ENCODE measurements at regions not wholly inside any gene's neighbourhood (a gene's known extent, or its start where the extent isn't known, plus 50 kb on each side); places are given as distances from the start of the nearest gene placed in this dataset.
A peak's percentile ranks its signal among the peaks of the same experiment; 100 is the strongest.

DNA sequence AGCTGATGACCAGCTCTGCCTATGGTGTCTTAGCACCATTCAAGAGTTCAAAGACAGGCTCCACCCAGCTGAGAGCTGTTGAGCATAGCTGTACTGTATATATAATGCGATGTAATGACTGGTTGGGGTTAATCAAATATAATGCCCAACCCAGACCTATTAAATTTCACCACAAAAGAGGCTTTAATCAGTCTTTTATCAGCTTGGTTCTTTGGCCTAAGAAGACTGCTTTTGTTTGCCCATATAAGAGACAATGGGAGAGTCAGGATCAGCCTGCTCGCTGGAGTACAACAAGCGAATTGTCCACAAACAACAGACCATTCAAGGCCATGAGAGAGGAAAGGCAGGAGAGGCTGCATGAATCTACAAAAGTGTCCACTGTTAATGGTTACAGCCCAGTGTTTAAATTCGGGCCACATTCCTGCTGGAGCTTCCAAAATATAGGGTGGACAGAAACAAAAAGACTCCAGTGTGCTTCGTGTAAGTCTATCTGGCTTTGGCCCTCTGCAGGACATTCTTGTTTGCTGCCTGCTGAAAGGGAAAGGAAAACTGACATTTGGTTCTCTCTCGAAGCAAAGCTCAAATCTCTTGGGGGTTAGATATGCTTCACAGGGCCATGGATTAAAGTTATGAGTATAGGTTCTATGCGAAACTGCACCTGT lies 109.2 kb upstream of the FOXN2 start (continued):
- TF ChIP-seq, protein P1, sequence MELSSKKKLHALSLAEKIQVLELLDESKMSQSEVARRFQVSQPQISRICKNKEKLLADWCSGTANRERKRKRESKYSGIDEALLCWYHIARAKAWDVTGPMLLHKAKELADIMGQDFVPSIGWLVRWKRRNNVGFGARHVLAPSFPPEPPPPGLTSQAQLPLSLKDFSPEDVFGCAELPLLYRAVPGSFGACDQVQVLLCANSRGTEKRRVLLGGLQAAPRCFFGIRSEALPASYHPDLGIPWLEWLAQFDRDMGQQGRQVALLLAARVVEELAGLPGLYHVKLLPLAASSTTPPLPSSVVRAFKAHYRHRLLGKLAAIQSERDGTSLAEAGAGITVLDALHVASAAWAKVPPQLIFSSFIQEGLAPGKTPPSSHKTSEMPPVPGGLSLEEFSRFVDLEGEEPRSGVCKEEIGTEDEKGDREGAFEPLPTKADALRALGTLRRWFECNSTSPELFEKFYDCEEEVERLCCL (CRISPR knock-in tag; IDR thresholded peaks at IDR 0.05; ENCODE audit: borderline replicate concordance): no peak
- TF ChIP-seq HES4 (CRISPR knock-in tag; IDR thresholded peaks at IDR 0.05; ENCODE audit: borderline replicate concordance) (no peak), ZNF768 (CRISPR knock-in tag; IDR thresholded peaks at IDR 0.05) (no peak), ZNF792 (CRISPR knock-in tag; IDR thresholded peaks at IDR 0.05) (peak; percentile 77), FOXP1 (IDR thresholded peaks at IDR 0.05) (peak; percentile 66; the same call in 1 of the 2 replicates), FOXP1 (CRISPR knock-in tag; IDR thresholded peaks at IDR 0.05) (peak; percentile 66; the same call in 1 of the 2 replicates), THYN1 (CRISPR knock-in tag; IDR thresholded peaks at IDR 0.05; ENCODE audit: borderline replicate concordance, low read depth) (no peak), RAD51 (IDR thresholded peaks at IDR 0.05; ENCODE audit: borderline replicate concordance) (no peak), CEBPG (CRISPR knock-in tag; IDR thresholded peaks at IDR 0.05) (peak; percentile 51), ZSCAN20 (CRISPR knock-in tag; IDR thresholded peaks at IDR 0.05; ENCODE audit: borderline replicate concordance) (no peak), ZFY (CRISPR knock-in tag; IDR thresholded peaks at IDR 0.05) (0 out of 2 replicates have a peak, but pooled peaks have one; percentile 43), SALL1 (CRISPR knock-in tag; IDR thresholded peaks at IDR 0.05) (peak; percentile 68), ZNF530 (CRISPR knock-in tag; IDR thresholded peaks at IDR 0.05; ENCODE audit: low read depth) (no peak), ZZZ3 (CRISPR knock-in tag; IDR thresholded peaks at IDR 0.05; ENCODE audit: borderline replicate concordance) (no peak), ZNF263 (CRISPR knock-in tag; IDR thresholded peaks at IDR 0.05) (no peak), ZNF543 (CRISPR knock-in tag; IDR thresholded peaks at IDR 0.05) (0 out of 2 replicates have a peak, but pooled peaks have one; percentile 52), SYNCRIP (IDR thresholded peaks at IDR 0.05; ENCODE audit: insufficient read depth, low read depth, low read length) (no peak)
- TF ChIP-seq, protein P2, sequence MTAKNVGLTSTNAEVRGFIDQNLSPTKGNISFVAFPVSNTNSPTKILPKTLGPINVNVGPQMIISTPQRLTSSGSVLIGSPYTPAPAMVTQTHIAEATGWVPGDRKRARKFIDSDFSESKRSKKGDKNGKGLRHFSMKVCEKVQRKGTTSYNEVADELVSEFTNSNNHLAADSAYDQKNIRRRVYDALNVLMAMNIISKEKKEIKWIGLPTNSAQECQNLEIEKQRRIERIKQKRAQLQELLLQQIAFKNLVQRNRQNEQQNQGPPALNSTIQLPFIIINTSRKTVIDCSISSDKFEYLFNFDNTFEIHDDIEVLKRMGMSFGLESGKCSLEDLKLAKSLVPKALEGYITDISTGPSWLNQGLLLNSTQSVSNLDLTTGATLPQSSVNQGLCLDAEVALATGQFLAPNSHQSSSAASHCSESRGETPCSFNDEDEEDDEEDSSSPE (CRISPR knock-in tag; IDR thresholded peaks at IDR 0.05): no peak
- TF ChIP-seq, protein P3, sequence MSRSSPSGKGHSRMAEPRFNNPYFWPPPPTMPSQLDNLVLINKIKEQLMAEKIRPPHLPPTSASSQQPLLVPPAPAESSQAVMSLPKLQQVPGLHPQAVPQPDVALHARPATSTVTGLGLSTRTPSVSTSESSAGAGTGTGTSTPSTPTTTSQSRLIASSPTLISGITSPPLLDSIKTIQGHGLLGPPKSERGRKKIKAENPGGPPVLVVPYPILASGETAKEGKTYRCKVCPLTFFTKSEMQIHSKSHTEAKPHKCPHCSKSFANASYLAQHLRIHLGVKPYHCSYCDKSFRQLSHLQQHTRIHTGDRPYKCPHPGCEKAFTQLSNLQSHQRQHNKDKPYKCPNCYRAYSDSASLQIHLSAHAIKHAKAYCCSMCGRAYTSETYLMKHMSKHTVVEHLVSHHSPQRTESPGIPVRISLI (CRISPR knock-in tag; IDR thresholded peaks at IDR 0.05; ENCODE audit: borderline replicate concordance): no peak; the same call in 1 of the 2 replicates
- TF ChIP-seq, protein P4, sequence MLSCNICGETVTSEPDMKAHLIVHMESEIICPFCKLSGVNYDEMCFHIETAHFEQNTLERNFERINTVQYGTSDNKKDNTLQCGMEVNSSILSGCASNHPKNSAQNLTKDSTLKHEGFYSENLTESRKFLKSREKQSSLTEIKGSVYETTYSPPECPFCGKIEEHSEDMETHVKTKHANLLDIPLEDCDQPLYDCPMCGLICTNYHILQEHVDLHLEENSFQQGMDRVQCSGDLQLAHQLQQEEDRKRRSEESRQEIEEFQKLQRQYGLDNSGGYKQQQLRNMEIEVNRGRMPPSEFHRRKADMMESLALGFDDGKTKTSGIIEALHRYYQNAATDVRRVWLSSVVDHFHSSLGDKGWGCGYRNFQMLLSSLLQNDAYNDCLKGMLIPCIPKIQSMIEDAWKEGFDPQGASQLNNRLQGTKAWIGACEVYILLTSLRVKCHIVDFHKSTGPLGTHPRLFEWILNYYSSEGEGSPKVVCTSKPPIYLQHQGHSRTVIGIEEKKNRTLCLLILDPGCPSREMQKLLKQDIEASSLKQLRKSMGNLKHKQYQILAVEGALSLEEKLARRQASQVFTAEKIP (CRISPR knock-in tag; IDR thresholded peaks at IDR 0.05; ENCODE audit: borderline replicate concordance): no peak
- TF ChIP-seq, protein P5, sequence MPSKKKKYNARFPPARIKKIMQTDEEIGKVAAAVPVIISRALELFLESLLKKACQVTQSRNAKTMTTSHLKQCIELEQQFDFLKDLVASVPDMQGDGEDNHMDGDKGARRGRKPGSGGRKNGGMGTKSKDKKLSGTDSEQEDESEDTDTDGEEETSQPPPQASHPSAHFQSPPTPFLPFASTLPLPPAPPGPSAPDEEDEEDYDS (CRISPR knock-in tag; IDR thresholded peaks at IDR 0.05): peak; percentile 79
- TF ChIP-seq, protein P6, sequence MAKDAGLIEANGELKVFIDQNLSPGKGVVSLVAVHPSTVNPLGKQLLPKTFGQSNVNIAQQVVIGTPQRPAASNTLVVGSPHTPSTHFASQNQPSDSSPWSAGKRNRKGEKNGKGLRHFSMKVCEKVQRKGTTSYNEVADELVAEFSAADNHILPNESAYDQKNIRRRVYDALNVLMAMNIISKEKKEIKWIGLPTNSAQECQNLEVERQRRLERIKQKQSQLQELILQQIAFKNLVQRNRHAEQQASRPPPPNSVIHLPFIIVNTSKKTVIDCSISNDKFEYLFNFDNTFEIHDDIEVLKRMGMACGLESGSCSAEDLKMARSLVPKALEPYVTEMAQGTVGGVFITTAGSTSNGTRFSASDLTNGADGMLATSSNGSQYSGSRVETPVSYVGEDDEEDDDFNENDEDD (CRISPR knock-in tag; IDR thresholded peaks at IDR 0.05; ENCODE audit: borderline replicate concordance): no peak
